ENCODE measurements at regions not wholly inside any gene's neighbourhood (a gene's known extent, or its start where the extent isn't known, plus 50 kb on each side); places are given as distances from the start of the nearest gene placed in this dataset.
A peak's percentile ranks its signal among the peaks of the same experiment; 100 is the strongest.
"Not testable (repeated sequence)": the region's sequence is repeated elsewhere in the genome, so short reads cannot be mapped to it uniquely, and the experiment has no call there.

DNA sequence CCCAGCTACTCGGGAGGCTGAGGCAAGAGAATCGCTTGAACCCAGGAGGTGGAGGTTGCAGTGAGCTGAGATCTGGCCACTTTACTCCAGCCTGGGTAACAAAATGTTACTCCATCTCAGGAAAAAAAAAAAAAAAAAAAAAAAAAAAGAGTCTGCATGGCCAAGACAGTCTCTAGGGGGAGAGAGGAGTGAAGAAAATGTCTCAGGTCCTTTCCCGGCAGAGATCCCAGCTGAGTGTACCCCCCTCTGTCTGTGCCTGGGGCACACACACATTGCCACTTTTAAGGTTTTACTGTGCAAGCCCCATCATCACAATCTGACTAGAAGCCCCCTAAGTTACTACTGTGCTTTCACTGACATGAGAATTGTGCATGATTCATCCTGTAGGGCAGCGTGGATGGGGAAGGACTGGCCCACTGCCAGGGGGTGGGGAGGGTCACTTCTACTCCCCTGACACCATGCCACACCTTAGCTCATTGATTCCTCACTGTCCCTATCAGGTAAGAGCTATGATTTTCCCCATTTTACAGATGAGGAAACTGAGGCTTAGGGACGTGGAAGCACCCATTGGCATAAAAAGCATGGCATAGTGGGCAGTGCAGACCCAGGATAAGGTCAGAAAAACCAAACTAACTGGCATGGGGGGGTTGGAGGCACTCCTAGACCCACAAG lies 102.3 kb upstream of the LARP1 start:
- no peak for DNase-seq

DNA sequence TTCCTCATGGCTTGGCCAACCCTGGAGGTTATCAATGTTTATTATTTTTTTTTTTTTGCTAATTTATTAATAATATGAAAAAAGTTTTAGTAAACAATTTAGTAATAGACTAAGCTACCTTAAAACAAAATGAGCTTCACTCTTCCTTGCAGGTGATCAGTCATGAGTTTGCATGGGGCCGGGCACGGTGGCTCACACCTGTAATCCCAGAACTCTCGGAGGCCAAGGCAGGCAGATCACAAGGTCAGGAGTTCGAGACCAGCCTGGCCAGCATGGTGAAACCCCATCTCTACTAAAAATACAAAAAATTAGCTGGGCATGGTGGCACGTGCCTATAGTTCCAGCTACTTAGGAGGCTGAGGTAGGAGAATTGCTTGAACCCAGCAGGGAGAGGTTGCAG lies 103.4 kb upstream of the LARP1 start:
- not testable (repeated sequence) for DNase-seq

DNA sequence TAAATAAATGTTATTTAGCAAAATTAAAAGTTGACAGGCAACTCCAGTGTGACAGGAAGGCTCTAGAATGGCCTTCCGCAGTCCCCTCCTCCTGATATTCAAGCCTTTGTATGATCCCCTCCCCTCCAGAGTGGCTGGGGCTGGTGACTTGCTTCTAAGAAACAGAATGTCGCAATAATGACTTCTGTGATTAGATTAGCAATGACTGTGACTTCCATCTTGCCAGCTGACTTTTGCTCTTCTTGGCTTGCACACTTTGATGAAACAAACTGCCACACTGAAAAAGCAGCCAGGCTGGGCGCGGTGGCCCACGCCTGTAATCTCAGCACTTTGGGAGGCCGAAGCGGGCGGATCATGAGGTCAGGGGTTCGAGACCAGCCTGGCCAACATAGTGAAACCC lies 106.5 kb upstream of the LARP1 start:
- no peak for DNase-seq

DNA sequence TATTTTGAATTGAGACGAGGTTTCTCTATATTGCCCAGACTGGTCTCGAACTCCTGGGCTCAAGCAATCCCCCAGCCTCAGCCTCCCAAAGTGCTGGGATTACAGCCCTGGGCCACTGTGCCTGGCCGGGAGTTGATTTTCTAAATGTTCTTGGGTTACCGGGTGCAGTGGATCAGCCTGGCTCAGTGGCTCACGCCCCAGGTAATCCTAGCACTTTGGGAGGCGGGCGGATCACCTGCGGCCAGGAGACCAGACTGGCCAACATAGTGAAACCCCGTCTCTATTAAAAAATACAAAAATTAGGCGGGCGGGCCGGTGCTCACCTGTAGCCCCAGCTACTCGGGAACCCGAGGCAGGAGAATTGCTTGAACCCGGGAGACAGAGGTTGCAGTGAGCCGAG lies 106.9 kb upstream of the LARP1 start:
- no peak for DNase-seq

DNA sequence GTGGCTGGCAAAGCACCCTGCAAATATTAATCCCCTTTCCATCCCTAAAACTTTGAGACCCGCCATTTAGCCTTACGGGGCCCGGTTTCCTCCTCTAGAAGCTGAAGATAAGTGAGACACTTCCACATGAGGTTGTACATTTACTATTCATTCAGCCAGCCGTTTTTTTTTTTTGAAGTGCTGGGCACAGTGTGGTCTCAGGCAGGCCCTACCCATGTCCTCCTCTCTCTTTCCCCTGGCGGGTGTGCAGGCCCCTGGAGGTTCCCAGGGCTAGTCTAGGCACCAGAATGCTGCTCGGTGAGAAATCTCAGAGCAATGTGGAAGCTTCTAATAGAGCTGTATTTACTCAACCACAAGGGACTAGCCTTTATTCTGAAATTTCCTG lies 107.4 kb upstream of the LARP1 start:
- DNase-seq, result no peak

DNA sequence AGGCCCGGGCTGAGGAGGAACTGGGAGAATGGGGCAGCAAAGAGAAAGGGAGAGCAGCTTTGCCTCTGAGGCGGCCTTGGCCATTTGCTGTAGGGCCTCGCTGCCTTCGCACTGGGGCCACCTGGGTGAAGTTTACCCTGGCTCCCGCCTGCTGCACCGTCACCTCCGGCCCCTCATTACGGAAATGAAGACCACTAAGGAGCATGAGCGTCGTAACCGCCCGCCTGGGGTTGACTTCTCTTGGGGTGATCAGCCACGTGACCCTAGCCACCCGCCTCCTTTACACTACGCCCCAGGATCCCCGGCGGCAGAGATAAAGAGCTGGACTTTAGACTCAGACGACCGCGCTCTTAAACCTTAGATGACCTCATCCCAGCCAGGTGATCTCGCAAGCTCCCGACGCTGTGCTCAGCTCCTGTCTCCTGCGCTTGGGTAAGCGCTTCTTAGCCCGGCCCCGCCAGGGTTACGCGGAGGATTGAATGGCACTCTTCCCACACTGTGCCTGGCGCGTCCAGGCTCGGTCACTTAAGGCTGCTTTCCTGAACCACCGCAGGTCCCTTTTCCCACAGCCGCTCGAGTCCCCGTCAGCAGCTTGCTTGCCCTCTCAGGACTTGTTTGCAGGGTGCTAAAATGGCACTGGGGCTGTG lies 107.9 kb upstream of the LARP1 start:
- peak; percentile 29 for DNase-seq

DNA sequence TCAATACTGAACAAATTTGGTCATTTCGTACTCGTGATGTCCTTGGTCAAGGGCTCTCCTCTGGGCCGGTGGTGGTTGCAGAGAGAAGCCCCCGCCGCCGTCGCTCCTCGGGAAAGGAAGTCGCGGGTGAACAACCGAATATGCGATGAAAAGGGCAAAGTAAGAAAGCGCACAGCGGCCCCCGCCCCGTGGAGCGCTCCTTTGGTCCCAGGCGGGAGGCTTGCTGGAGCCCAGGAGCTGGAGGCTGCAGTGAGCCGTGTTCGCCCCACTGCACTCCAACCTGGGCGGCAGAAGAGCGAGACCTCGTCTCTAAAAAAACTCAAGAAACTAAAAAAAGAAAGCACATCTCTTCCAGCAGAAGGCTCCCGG lies 108.4 kb upstream of the LARP1 start:
- DNase-seq, result no peak

DNA sequence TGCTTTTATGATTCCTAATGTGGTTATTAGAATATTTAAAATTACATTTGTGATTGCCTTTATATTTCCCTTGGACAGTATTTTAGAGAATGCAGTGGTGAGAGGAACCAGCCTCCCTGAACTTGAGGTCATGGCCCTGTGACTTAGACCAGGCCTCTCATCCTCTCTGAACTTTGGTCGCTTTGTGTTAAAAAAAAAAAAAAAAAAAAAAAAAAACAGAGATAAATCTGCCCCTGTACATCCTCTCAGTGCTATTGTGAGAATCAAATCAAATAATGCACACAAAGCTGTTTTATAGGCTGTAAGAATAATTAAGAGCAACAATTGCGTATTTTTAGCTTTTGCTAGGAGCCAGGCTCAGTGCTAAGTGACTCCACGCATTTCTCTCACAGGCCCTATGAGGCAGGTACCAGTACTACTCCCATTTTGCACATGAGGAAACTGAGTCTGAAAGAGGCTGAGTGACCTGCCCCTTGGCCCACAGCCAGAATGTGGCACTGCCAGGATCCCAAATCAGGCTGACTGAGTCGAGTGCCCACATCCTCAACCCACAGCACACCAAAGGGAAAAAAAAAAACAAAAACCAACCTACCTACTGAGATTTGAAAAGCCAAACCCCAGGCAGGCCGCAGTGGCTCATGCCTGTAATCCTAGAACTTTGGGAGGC lies 110.3 kb upstream of the LARP1 start:
- DNase-seq, result no peak

DNA sequence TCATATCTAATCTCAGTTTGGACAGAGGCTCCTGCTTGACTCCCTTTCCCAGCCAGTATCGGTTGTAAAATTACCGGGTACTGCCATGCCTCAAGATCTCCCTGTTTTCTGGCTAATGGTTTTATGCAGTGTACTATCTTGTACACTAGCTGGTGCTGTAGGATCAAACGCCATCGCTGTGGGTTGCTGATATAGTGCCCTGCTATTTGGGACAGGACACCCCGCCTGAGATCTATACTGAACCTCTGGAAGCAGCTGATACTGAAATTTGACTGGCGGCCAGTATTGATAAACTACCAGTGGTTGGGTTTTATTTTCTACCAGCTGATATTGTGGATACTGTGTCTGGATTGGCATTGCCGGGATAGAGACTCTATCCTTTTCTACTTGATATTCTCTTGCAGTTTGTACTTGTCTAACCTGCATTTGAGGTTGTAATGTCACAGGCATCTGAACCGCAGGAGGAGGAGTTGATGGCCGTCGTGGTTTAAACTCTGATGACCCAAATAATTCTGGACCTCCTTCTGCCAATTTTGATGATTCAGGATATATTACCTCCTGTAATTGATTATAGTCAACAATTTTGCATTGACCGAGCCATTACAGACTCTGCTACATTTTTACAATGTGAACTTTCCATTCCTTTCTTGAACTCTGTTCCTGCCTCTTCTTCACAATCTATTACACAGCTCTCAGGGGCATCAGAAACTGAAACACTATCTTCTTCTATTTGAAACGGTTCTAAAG lies 112.5 kb upstream of the LARP1 start:
- DNase-seq, result no peak

DNA sequence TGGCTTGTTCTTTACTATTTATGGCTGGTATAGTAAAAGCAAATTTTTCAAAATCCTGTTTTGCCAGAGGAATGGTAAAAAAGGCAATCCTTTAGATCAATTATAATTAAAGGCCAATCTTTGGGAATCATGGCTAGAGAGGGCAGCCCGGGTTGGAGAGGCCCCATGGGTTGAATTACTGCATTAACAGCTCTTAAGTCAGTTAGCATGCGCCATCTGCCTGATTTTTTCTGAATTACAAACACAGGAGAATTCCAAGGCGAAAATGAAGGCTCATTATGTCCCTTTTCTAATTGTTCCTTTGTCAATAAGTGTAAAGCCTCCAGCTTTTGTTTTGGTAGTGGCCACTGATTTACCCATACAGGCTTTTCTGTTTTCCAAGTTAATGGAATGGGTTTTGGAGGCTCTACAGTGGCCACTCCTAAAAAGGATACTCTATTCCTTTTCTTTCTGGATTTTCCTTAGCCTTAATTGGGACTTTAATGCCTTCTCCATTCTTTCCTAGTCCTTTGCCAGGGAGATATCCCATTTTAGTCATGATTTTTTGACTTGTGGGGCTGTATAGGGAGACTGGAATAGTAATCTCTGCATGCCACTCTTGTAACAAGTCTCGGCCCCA lies 114.9 kb upstream of the LARP1 start:
- peak; percentile 10 for DNase-seq

DNA sequence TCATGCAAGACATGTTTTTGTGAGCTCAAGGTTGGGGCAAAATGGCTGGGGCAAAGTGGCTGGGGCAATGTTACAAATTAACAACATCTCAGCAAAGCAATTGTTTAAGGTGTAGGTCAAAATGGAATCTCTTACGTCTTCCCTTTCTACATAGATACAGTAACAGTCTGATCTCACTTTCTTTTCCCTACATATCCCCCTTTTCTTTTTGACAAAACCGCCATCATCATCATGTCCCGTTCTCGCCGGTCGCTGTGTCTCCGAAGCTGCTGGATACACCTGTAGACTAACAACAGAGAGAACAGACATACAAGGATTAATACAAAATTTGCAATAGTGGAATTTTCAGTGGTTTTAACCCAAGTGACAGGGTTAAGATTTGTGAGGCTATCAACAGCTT lies 118.4 kb upstream of the LARP1 start:
- not testable (repeated sequence) for DNase-seq

DNA sequence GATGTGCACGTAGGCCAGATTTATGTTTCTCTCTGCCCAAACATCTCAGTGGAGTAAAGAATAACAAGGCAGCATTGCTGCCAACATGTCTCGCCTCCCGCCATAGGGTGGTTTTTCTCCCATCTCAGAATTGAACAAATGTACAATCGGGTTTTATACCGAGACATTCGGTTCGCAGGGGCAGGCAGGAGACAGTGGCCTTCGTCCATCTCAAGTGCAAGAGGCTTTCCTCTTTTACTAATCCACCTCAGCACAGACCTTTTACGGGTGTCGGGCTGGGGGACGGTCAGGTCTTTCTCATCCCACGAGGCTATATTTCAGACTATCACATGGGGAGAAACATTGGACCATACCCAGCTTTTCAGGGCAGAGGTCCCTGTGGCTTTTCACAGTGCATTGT lies 118.9 kb upstream of the LARP1 start:
- not testable (repeated sequence) for DNase-seq

DNA sequence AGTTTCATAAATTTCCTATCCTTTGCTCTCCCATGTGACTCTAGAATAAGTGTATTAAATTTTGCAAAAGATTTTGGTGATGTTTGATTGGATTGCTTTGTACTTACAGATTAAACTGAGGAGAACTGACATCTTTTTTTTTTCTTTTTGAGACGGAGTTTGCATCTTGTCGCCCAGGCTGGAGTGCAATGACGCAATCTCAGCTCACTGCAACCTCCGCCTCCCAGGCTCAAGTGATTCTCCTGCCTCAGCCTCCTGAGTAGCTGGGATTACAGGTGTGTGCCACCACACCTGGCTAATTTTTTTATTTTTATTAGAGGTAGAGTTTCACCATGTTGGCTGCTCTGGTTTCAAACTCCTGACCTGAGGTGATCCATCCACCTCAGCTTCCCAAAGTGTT lies 121.4 kb upstream of the LARP1 start:
- DNase-seq, result not testable (repeated sequence)

DNA sequence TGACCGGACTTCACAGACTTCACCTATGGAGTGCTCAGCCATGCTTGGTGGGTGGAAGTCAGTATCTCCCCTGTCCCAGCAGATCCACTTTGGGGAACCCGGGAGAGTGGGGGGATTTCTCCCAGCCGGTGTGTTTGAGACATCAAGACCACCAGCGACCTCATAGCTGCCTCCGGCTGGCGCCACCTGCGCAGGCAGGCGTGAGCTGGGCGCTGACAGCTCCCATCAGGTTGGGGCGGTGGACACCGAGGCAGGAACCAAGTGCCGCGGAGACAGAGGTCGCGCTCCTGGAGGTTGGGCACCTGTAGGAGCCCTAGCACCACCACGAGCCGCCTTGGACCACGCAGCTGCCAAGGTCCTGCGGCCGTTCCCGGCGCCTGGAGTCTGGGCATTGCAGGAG lies 124.0 kb upstream of the LARP1 start:
- DNase-seq, result no peak

DNA sequence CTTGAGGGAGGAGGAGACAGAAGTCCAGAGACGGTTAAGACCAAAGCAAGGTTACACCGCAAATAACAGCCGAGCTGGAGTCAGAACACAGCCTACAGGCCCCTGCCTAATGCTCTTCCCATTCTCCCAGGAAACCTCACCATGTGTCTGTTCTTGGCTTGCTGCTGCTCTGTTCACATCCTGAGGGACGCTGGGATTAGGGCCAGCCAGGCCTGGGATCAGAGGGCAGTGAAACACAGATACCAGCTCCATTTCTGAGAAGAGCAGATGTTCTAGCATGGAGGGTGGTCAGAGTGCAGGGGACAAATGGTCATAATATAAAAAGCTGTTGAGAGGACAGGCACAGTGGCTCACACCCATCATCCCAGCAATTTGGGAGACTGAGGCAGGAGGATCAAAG lies 124.8 kb upstream of the LARP1 start:
- no peak for DNase-seq

DNA sequence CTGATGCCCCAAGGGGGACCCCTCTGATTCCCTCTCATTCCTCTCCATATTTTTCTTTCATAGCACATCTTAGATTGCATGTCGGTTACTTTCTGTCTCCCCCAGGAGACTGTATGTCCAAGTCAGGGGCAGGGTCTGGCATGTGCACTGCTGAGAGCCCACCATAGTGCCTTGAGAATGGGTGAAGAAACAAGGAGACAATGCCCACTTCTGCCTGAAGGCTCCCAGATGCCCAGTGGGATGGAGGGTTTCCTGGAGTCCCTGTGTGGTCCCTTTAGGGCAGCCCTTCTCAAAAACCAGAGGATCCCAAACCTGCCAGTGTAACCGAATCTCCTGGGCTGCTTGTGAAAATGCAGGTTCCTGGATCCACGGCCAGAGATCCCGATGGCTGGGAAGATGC lies 126.5 kb upstream of the LARP1 start:
- no peak for DNase-seq

DNA sequence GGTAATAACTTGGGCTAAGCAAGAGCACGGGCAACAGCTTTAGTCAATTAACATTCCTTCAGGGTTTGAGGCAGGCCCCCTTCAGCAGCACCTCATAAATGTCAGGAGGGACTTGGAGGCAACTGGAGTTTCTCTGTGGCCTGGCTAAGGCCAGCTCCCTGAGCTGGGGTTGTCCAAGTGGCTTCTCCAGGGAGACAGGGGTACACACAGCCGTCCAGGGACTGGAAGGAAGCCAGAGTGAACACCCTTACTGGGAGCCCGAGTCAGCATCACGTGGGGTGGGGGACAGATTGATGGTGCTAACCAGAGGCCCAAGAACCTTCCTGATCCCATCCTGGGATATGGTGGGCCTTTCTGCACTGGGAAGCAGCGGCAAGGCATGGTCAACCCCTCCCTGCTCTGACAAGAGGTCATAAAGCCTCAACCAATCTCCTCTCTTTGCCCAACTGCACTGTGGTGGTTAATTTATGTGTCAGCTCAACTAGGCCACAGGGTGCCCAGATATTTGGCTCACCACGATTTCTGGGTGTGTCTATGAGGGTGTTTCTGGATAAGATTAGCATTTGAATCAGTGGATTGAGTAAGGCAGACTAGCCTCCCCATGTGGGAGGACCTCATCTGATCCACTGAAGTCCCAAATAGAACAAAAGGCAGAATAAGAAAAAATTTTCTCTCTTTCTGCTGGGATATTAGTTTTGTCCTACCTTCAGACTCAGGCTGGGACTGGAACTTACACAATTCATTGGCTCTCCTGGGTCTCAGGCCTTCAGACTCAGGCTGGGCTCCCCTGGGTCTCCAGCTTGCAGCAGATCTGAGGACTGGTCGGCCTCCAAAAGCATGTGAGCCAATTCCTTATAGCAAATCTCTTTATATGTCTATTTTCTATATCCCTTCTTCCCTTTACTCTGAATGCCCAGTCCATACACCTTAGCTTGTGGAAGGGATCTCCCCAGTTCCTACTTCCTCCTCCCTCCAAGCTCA lies 127.2 kb upstream of the LARP1 start:
- DNase-seq, result no peak

DNA sequence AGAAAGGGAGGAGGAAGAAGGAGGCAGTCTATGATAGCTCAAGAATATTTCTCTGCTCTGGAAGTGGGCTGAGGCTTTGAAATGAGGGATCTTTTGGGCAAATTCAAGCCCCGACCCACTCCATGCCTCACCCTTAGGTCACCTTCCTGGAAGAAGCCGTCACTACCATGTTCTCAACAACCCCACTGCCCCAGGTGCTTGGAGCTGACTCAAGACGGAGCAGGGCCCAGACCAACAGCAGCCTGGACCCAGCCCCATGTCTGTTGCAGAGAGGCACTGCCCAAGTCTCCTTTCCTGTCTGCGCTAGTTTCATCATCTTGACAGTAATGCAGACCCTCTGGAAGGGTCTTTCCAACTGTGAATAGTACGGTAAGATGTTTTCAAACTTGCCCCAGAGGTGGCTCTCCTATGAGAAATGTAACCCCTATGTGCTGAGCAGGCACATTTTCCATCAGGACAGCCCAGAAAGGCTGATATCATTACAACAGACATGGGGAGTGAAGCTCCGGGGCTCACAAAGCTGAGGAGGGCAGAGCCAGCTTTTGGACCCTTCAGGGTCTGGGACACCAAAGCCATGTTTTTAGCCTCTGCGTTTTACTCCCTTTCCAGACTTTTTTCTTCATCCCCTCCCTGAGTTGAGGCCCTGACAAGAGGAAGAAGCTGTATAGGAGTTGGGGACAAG lies 128.2 kb upstream of the LARP1 start:
- DNase-seq, result no peak

DNA sequence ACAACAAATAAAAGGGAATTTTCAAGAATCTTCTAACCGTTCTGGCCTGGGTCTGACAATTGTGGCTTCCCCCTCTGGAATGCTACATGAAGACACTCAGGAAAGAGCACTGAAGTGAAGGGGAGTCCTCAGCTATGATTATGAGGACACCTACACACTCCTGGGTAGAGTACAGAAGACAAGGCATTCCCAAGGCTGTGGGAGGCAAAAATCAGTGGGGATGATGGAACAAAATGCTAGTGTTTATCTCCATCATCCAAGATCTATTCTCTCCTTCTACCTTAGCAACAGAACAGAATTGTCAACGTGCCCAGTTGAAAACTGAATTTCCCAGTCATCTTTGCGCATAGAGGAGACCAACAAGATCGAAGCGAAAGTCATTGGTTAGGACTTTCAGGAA lies 130.1 kb upstream of the LARP1 start:
- DNase-seq, result no peak

DNA sequence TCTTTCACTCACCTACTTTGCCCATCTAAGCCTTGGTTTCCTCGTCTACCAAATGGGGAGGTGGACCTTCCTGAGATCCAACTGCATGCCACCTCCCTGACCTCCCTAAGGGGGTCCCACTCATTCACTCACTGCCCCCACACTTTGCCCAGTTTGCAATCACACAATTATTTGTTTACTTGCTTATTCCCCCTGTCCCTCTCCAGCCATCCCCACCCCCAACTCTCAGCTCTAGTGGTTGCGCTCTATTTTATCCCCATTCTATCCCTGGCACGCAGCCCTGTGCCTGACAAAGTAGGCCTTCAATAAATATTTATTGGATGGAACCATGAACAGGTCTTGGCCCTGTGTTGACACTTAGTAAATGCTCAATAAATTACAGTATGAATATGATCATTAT lies 130.8 kb upstream of the LARP1 start:
- no peak for DNase-seq

DNA sequence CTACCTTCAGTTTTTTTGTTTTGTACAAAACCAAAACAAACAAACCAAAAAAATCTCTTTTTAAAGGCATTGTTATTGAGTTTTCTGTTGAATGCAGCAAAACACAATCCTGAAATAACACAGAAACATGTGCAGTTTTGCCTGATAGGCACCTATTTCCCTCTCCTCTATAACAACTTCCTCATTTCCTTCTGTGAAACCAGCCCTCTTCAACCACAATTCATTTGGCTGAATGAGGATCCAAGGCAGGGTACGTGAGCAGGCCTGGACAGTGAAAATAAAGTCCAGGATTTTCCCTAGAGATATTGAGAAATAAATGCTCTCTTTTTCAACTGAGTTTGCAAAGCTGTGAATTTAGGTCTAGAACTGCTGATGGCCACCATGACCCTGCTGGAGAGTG lies 134.8 kb upstream of the LARP1 start:
- no peak for DNase-seq

DNA sequence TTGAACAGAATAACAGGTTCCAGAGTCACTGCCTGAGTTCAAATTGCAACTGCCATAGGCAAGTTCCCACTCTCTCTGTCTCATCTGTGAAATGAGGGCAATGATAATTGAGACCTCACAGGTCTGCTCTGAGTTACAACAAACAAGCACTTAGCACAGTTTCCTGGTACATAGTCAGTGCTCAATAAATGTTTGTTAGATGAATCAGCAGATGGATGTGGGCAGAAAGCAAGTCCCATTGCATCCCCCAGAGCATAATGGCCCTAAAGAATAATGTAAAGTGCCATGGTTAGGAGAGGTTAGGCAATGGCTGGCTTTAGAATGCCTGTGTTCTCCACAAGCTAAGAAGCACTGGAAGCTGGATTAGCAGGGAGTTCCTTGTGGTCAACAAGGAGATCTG lies 136.5 kb upstream of the LARP1 start:
- DNase-seq, result no peak
